HEK293 (cell line): ENCODE measurements at regions not wholly inside any gene's neighbourhood (a gene's known extent, or its start where the extent isn't known, plus 50 kb on each side); places are given as distances from the start of the nearest gene placed in this dataset.

Experiments used
- CTCF ChIP-seq: fragments of 450-650 bp; formaldehyde crosslinking; IDR thresholded peaks from 2 replicates; pipeline ENCODE4 v1.5.1; 2016; ENCODE audit warnings: missing biosample characterization, missing genetic modification characterization
- SP2 ChIP-seq: fragments of 450-650 bp; formaldehyde crosslinking; IDR thresholded peaks from 2 replicates; pipeline ENCODE4 v1.5.1; 2016; ENCODE audit warnings: missing biosample characterization, missing genetic modification characterization
- TCF7L2 ChIP-seq: IDR thresholded peaks from 2 replicates; pipeline ENCODE4 v1.6.1; 2011; ENCODE audit warnings: low read depth, mild to moderate bottlenecking, inconsistent platforms, low read length, moderate library complexity, borderline replicate concordance
- ZFHX2 ChIP-seq: fragments of 450-650 bp; formaldehyde crosslinking; conservative IDR thresholded peaks from 2 replicates; pipeline ENCODE4 v1.5.1; 2016; ENCODE audit warnings: missing biosample characterization, missing genetic modification characterization
- ZNF114 ChIP-seq: fragments of 450-650 bp; formaldehyde crosslinking; IDR thresholded peaks from 2 replicates; pipeline ENCODE4 v1.5.0; 2017; ENCODE audit warnings: missing biosample characterization, missing genetic modification characterization
- ZNF24 ChIP-seq: fragments of 450-650 bp; formaldehyde crosslinking; IDR thresholded peaks from 2 replicates; pipeline ENCODE4 v1.5.1; 2016; ENCODE audit warnings: missing biosample characterization, missing genetic modification characterization
- ZNF274 ChIP-seq, 2 experiments: fragments of 200-500 bp in 1 of 2; fragments of 450-650 bp in 1 of 2; sonication (Bioruptor generic) in 1 of 2; formaldehyde crosslinking in 1 of 2; IDR thresholded peaks; 2 replicates each; pipeline versions ENCODE4 v1.5.1 to v1.6.1; 2014 to 2016; ENCODE audit warnings: borderline replicate concordance in 1 of 2, inconsistent platforms in 1 of 2, low read length in 1 of 2, missing biosample characterization in 1 of 2, missing genetic modification characterization in 1 of 2
- ZNF302 ChIP-seq: fragments of 450-650 bp; formaldehyde crosslinking; IDR thresholded peaks from 2 replicates; pipeline ENCODE4 v1.5.1; 2016; ENCODE audit warnings: missing biosample characterization, missing genetic modification characterization, low read depth
- ZNF404 ChIP-seq: fragments of 450-650 bp; formaldehyde crosslinking; IDR thresholded peaks from 2 replicates; pipeline ENCODE4 v1.5.1; 2017; ENCODE audit warnings: missing biosample characterization, missing genetic modification characterization
- ZNF747 ChIP-seq: fragments of 450-650 bp; formaldehyde crosslinking; IDR thresholded peaks from 2 replicates; pipeline ENCODE4 v1.5.1; 2016; ENCODE audit warnings: missing biosample characterization, missing genetic modification characterization
- TF ChIP-seq, protein P1 (sequence below): fragments of 450-650 bp; formaldehyde crosslinking; conservative IDR thresholded peaks from 2 replicates; pipeline ENCODE4 v1.5.1; 2016; ENCODE audit warnings: low read depth, missing biosample characterization, missing genetic modification characterization
- TF ChIP-seq, protein P2 (sequence below): fragments of 450-650 bp; formaldehyde crosslinking; IDR thresholded peaks from 2 replicates; pipeline ENCODE4 v1.5.1; 2017; ENCODE audit warnings: missing biosample characterization, missing genetic modification characterization
- TF ChIP-seq, protein P3 (sequence below): fragments of 450-650 bp; formaldehyde crosslinking; IDR thresholded peaks from 2 replicates; pipeline ENCODE4 v1.5.1; 2016; ENCODE audit warnings: missing biosample characterization, missing genetic modification characterization

DNA sequence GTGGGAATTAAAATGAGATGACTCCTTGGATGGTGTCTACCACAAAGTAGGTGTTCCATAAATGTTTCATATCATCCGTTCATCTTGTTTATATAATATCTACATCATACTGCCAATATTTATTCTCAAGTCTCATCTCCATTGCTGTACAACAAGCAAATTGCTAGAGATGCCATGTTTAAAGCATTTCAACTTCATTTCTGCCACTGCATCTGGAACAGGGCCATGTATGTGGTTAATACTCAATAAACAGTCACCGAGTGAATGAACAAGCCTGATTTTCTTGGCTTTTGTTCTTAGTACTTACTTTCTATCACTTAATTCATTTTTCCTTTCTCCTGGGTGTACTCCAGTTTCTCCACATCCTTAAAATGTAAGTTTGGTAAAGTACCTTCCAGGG lies 107.6 kb downstream of the KCNJ2 start:
- no peak for TF ChIP-seq CTCF (tag by site-specific recombination)
- no peak for TF ChIP-seq ZNF114 (tag by site-specific recombination)
- TF ChIP-seq SP2 (tag by site-specific recombination), result no peak
- no peak for TF ChIP-seq ZNF404 (tag by site-specific recombination)
- TF ChIP-seq, protein P1, sequence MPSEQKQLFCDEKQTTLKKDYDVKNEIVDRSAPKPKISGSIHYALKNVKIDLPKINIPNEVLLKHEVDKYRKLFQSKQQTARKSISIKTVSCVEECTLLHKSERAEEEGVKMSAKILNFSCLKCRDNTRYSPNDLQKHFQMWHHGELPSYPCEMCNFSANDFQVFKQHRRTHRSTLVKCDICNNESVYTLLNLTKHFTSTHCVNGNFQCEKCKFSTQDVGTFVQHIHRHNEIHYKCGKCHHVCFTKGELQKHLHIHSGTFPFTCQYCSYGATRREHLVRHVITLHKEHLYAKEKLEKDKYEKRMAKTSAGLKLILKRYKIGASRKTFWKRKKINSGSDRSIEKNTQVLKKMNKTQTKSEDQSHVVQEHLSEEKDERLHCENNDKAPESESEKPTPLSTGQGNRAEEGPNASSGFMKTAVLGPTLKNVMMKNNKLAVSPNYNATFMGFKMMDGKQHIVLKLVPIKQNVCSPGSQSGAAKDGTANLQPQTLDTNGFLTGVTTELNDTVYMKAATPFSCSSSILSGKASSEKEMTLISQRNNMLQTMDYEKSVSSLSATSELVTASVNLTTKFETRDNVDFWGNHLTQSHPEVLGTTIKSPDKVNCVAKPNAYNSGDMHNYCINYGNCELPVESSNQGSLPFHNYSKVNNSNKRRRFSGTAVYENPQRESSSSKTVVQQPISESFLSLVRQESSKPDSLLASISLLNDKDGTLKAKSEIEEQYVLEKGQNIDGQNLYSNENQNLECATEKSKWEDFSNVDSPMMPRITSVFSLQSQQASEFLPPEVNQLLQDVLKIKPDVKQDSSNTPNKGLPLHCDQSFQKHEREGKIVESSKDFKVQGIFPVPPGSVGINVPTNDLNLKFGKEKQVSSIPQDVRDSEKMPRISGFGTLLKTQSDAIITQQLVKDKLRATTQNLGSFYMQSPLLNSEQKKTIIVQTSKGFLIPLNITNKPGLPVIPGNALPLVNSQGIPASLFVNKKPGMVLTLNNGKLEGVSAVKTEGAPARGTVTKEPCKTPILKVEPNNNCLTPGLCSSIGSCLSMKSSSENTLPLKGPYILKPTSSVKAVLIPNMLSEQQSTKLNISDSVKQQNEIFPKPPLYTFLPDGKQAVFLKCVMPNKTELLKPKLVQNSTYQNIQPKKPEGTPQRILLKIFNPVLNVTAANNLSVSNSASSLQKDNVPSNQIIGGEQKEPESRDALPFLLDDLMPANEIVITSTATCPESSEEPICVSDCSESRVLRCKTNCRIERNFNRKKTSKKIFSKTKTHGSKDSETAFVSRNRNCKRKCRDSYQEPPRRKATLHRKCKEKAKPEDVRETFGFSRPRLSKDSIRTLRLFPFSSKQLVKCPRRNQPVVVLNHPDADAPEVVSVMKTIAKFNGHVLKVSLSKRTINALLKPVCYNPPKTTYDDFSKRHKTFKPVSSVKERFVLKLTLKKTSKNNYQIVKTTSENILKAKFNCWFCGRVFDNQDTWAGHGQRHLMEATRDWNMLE (tag by site-specific recombination), result no peak
- TF ChIP-seq, protein P2, sequence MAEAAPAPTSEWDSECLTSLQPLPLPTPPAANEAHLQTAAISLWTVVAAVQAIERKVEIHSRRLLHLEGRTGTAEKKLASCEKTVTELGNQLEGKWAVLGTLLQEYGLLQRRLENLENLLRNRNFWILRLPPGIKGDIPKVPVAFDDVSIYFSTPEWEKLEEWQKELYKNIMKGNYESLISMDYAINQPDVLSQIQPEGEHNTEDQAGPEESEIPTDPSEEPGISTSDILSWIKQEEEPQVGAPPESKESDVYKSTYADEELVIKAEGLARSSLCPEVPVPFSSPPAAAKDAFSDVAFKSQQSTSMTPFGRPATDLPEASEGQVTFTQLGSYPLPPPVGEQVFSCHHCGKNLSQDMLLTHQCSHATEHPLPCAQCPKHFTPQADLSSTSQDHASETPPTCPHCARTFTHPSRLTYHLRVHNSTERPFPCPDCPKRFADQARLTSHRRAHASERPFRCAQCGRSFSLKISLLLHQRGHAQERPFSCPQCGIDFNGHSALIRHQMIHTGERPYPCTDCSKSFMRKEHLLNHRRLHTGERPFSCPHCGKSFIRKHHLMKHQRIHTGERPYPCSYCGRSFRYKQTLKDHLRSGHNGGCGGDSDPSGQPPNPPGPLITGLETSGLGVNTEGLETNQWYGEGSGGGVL (tag by site-specific recombination), result no peak
- no peak for TF ChIP-seq ZNF747 (tag by site-specific recombination)
- no peak for TF ChIP-seq ZNF274 (IDR thresholded peaks at IDR 0.05; ENCODE audit: low read length)
- TF ChIP-seq ZNF274 (tag by site-specific recombination; IDR thresholded peaks at IDR 0.05; ENCODE audit: borderline replicate concordance), result no peak
- TF ChIP-seq TCF7L2, result no peak
- no peak for TF ChIP-seq ZNF302 (tag by site-specific recombination)
- no peak for TF ChIP-seq ZNF24 (tag by site-specific recombination)
- TF ChIP-seq, protein P3, sequence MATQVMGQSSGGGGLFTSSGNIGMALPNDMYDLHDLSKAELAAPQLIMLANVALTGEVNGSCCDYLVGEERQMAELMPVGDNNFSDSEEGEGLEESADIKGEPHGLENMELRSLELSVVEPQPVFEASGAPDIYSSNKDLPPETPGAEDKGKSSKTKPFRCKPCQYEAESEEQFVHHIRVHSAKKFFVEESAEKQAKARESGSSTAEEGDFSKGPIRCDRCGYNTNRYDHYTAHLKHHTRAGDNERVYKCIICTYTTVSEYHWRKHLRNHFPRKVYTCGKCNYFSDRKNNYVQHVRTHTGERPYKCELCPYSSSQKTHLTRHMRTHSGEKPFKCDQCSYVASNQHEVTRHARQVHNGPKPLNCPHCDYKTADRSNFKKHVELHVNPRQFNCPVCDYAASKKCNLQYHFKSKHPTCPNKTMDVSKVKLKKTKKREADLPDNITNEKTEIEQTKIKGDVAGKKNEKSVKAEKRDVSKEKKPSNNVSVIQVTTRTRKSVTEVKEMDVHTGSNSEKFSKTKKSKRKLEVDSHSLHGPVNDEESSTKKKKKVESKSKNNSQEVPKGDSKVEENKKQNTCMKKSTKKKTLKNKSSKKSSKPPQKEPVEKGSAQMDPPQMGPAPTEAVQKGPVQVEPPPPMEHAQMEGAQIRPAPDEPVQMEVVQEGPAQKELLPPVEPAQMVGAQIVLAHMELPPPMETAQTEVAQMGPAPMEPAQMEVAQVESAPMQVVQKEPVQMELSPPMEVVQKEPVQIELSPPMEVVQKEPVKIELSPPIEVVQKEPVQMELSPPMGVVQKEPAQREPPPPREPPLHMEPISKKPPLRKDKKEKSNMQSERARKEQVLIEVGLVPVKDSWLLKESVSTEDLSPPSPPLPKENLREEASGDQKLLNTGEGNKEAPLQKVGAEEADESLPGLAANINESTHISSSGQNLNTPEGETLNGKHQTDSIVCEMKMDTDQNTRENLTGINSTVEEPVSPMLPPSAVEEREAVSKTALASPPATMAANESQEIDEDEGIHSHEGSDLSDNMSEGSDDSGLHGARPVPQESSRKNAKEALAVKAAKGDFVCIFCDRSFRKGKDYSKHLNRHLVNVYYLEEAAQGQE, result no peak
- TF ChIP-seq ZFHX2, result no peak
